ENCODE measurements at regions not wholly inside any gene's neighbourhood (a gene's known extent, or its start where the extent isn't known, plus 50 kb on each side); places are given as distances from the start of the nearest gene placed in this dataset.

DNA sequence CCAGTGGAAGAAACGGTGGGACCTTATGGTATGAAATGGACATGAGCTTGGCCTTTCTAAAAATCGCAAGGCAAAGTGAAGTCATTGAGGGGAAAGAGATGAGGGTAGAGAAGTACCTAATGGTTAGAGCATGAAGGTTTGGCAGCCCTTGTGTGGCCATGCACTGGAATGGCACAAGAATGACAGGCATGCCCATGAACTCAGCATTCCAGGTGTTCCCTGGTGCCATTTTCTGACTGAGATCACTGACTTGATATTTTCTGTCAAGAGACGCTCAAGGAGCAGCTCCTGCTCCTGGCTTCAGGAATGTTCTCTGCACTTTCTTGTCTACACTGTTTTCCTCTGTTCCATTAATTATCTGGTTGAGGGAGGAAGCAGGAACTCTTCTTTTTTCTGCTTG, 225.0 kb upstream of the SLC10A2 start:
- TF ChIP-seq CTCF (conservative IDR thresholded peaks at IDR 0.05; ENCODE audit: low read length) (no peak), EZH2phosphoT487 (IDR thresholded peaks at IDR 0.05; ENCODE audit: borderline replicate concordance, low read depth, low read length) (no peak)

All from OCI-LY7 (cell line).